ENCODE measurements at regions not wholly inside any gene's neighbourhood (a gene's known extent, or its start where the extent isn't known, plus 50 kb on each side); places are given as distances from the start of the nearest gene placed in this dataset.

GRCh38 chr6:11899645-11900044, 112.5 kb upstream of the HIVEP1 start:
- Histone ChIP-seq H3K9ac (ENCODE audit: control insufficient read depth, extremely low read depth, insufficient read depth, low read length) (no peak overlapping the region), H3K27me3 (ENCODE audit: control insufficient read depth, extremely low read depth, insufficient read depth, low read length) (no peaks in the 10 kb centered on the region), H3K4me3 (ENCODE audit: control insufficient read depth in 2 of 3, extremely low read depth in 1 of 3, insufficient read depth in 2 of 3, low read depth in 1 of 3, low read length in 3 of 3) (no peak overlapping the region), H4K20me1 (ENCODE audit: control insufficient read depth, extremely low read depth, insufficient read depth, low read length) (no peaks in the 10 kb centered on the region), H3K27ac (ENCODE audit: control insufficient read depth, insufficient read depth, low read length) (no peak overlapping the region), H3K4me1 (ENCODE audit: control insufficient read depth, extremely low read depth, insufficient read depth, low read length) (no peaks in the 10 kb centered on the region), H2AFZ (ENCODE audit: control insufficient read depth, low read length) (no peak overlapping the region), H3K36me3 (ENCODE audit: control insufficient read depth in 2 of 2, extremely low read depth in 1 of 2, insufficient read depth in 2 of 2, low read length in 2 of 2) (no peaks in the 10 kb centered on the region), H3K4me2 (ENCODE audit: control insufficient read depth, extremely low read depth, insufficient read depth, low read depth, low read length) (no peak overlapping the region), H3K9me1 (ENCODE audit: control insufficient read depth, extremely low read depth, insufficient read depth, low read length) (no peaks in the 10 kb centered on the region), H3K9me3 (ENCODE audit: control insufficient read depth, low read depth, low read length) (no peaks in the 10 kb centered on the region), H3K79me2 (ENCODE audit: control insufficient read depth, insufficient read depth, low read length) (no peaks in the 10 kb centered on the region)
- TF ChIP-seq CTCF (optimal IDR thresholded peaks at IDR 0.05 in 1 of 3, IDR thresholded peaks at IDR 0.05 in 1 of 3, conservative IDR thresholded peaks at IDR 0.05 in 1 of 3; ENCODE audit: extremely low read depth in 1 of 3, insufficient read depth in 2 of 3, low read length in 3 of 3) (no peak), EZH2 (IDR thresholded peaks at IDR 0.05; ENCODE audit: low read length) (no peak)
- DNase-seq (ENCODE audit: low read depth, low spot score) (no peak), FAIRE-seq (no peak)
- dilution Hi-C loops (cut with MboI; ENCODE audit: extremely low pct_ligation_motif_present, low sequenced_read_pairs), result no loop called here

GRCh38 chr6:11894212-11894611, 115.6 kb upstream of the ADTRP start:
- H4K20me1 ChIP-seq (ENCODE audit: control insufficient read depth, extremely low read depth, insufficient read depth, low read length), result no peaks in the 10 kb centered on the region
- H3K79me2 ChIP-seq (ENCODE audit: control insufficient read depth, insufficient read depth, low read length), result no peaks in the 10 kb centered on the region
- H3K4me1 ChIP-seq (ENCODE audit: control insufficient read depth, extremely low read depth, insufficient read depth, low read length), result no peaks in the 10 kb centered on the region
- no peaks in the 10 kb centered on the region for H3K9me3 ChIP-seq (ENCODE audit: control insufficient read depth, low read depth, low read length)
- TF ChIP-seq CTCF (optimal IDR thresholded peaks at IDR 0.05 in 1 of 3, IDR thresholded peaks at IDR 0.05 in 1 of 3, conservative IDR thresholded peaks at IDR 0.05 in 1 of 3; ENCODE audit: extremely low read depth in 1 of 3, insufficient read depth in 2 of 3, low read length in 3 of 3), result no peak
- TF ChIP-seq EZH2 (IDR thresholded peaks at IDR 0.05; ENCODE audit: low read length), result no peak
- H3K4me2 ChIP-seq (ENCODE audit: control insufficient read depth, extremely low read depth, insufficient read depth, low read depth, low read length), result no peak overlapping the region
- H3K27ac ChIP-seq (ENCODE audit: control insufficient read depth, insufficient read depth, low read length), result no peak overlapping the region
- DNase-seq (ENCODE audit: low read depth, low spot score) (no peak), FAIRE-seq (no peak)
- no peak overlapping the region for H3K9ac ChIP-seq (ENCODE audit: control insufficient read depth, extremely low read depth, insufficient read depth, low read length)
- dilution Hi-C loops (cut with MboI; ENCODE audit: extremely low pct_ligation_motif_present, low sequenced_read_pairs), result no loop called here
- H3K9me1 ChIP-seq (ENCODE audit: control insufficient read depth, extremely low read depth, insufficient read depth, low read length), result no peaks in the 10 kb centered on the region
- no peak overlapping the region for H3K4me3 ChIP-seq (ENCODE audit: control insufficient read depth in 2 of 3, extremely low read depth in 1 of 3, insufficient read depth in 2 of 3, low read depth in 1 of 3, low read length in 3 of 3)
- H3K27me3 ChIP-seq (ENCODE audit: control insufficient read depth, extremely low read depth, insufficient read depth, low read length), result no peaks in the 10 kb centered on the region
- no peak overlapping the region for H2AFZ ChIP-seq (ENCODE audit: control insufficient read depth, low read length)
- no peaks in the 10 kb centered on the region for H3K36me3 ChIP-seq (ENCODE audit: control insufficient read depth in 2 of 2, extremely low read depth in 1 of 2, insufficient read depth in 2 of 2, low read length in 2 of 2)
